ENCODE measurements at regions not wholly inside any gene's neighbourhood (a gene's known extent, or its start where the extent isn't known, plus 50 kb on each side); places are given as distances from the start of the nearest gene placed in this dataset.

- no peaks in the 10 kb centered on the region for H3K9me3 Mint-ChIP-seq (ENCODE audit: low read depth)
- no peak for DNase-seq
- intact Hi-C loops (cut with DNase I, micrococcal nuclease): loop anchor here (5.0 kb wide), 2 partner anchors 51 to 361 kb away; partner anchors contain the start of genes BMAL2 (in 2 of the 2) and MED21 (in 1 of the 2)
- H3K36me3 Mint-ChIP-seq (ENCODE audit: low read depth): no peaks in the 10 kb centered on the region
- CTCF ChIA-PET: interaction anchor here (0.6 to 1.1 kb wide), 4 partner anchors 33 to 272 kb away, joined by 3 to 4 read pairs (median 3); no protein-coding TSS in a partner anchor
- no peak for ATAC-seq
- POLR2A ChIA-PET: interaction anchor here (0.6 kb wide), 1 partner anchor 361 kb away, joined by 4 read pairs; the partner anchor contains the start of gene MED21
- H3K27me3 Mint-ChIP-seq: no peaks in the 10 kb centered on the region
- H3K4me1 Mint-ChIP-seq: no peaks in the 10 kb centered on the region
- no peak overlapping the region for H3K4me3 Mint-ChIP-seq
- H3K27ac Mint-ChIP-seq: no peak overlapping the region
Observed at GRCh38 chr12:27382924-27383323, 50.3 kb downstream of the BMAL2 start.

GRCh38 chr12:27383429-27384260 lies 51.0 kb downstream of the BMAL2 start:
- no peaks in the 10 kb centered on the region for H3K36me3 Mint-ChIP-seq (ENCODE audit: low read depth)
- no peaks in the 10 kb centered on the region for H3K4me1 Mint-ChIP-seq
- DNase-seq (peak; percentile 83), ATAC-seq (peak; percentile 68)
- intact Hi-C loops (cut with DNase I, micrococcal nuclease): loop anchor here (5.0 kb wide), 2 partner anchors 51 to 361 kb away; partner anchors contain the start of genes BMAL2 (in 2 of the 2) and MED21 (in 1 of the 2)
- no peak overlapping the region for H3K27ac Mint-ChIP-seq
- no peak overlapping the region for H3K4me3 Mint-ChIP-seq
- no peaks in the 10 kb centered on the region for H3K9me3 Mint-ChIP-seq (ENCODE audit: low read depth)
- ChIA-PET POLR2A (interaction anchor here (0.6 kb wide), 1 partner anchor 361 kb away, joined by 4 read pairs; the partner anchor contains the start of gene MED21), CTCF (interaction anchor here (0.7 to 1.5 kb wide), 17 partner anchors 9 to 313 kb away, joined by 3 to 9 read pairs (median 4); no protein-coding TSS in a partner anchor)
- H3K27me3 Mint-ChIP-seq: no peaks in the 10 kb centered on the region

DNA sequence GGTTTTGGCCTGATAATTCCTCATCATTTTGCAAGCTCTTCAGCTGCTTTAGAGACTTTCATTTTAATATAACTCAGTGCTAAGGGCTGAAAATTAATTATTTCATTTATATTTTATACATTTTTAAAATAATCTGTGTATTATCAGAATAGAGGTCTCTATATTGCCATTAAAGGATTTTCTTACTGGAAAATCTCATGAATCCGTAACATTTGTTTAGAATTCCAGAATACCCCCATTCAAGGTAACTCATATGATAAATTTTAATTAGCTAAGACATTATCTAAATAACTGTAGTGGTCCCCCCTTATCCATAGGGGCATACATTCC lies 51.6 kb downstream of the BMAL2 start:
- H3K27ac Mint-ChIP-seq: no peak overlapping the region
- no peak for DNase-seq
- ChIA-PET CTCF (interaction anchor here (0.7 to 1.9 kb wide), 20 partner anchors 9 to 345 kb away, joined by 3 to 9 read pairs (median 4); no protein-coding TSS in a partner anchor), POLR2A (no interaction called here)
- ATAC-seq: no peak
- no peaks in the 10 kb centered on the region for H3K27me3 Mint-ChIP-seq
- no peaks in the 10 kb centered on the region for H3K4me1 Mint-ChIP-seq
- no peaks in the 10 kb centered on the region for H3K36me3 Mint-ChIP-seq (ENCODE audit: low read depth)
- intact Hi-C loops (cut with DNase I, micrococcal nuclease): loop anchor here (5.0 kb wide), 2 partner anchors 52 to 362 kb away; partner anchors contain the start of genes BMAL2 (in 2 of the 2) and MED21 (in 1 of the 2)
- no peaks in the 10 kb centered on the region for H3K9me3 Mint-ChIP-seq (ENCODE audit: low read depth)
- no peak overlapping the region for H3K4me3 Mint-ChIP-seq

- Mint-ChIP-seq H3K4me3 (no peak overlapping the region), H3K36me3 (ENCODE audit: low read depth) (no peaks in the 10 kb centered on the region), H3K27me3 (no peaks in the 10 kb centered on the region), H3K4me1 (no peaks in the 10 kb centered on the region), H3K27ac (no peak overlapping the region), H3K9me3 (ENCODE audit: low read depth) (no peaks in the 10 kb centered on the region)
- ATAC-seq (no peak), DNase-seq (no peak)
- ChIA-PET CTCF (interaction anchor here (0.7 to 1.9 kb wide), 8 partner anchors 8 to 501 kb away, joined by 3 to 5 read pairs (median 4); no protein-coding TSS in a partner anchor), POLR2A (no interaction called here)
- intact Hi-C loops (cut with DNase I, micrococcal nuclease): no loop called here
Observed at GRCh38 chr12:27385766-27386564, 53.3 kb downstream of the BMAL2 start.

DNA sequence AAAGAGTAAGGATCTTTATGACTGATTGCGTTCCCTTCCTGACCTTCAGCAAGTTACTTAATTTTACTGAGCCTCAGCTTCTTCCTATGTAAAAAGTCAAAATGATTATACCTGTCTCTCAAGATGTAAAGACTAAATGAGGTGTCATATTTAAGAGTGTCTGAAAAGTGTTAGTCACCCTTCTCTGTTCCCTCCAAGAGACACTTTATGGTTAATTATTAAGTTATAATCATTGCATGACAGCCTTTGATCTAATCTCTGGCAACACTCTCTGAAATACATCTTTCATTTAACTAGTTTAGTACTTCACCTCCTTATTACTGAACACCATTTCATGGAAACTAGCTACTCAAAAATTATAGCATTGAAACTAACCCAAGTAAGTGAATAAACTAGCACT lies 54.8 kb downstream of the BMAL2 start:
- intact Hi-C loops (cut with DNase I, micrococcal nuclease): no loop called here
- Mint-ChIP-seq H3K4me1 (no peaks in the 10 kb centered on the region), H3K27me3 (no peaks in the 10 kb centered on the region), H3K27ac (no peak overlapping the region), H3K36me3 (ENCODE audit: low read depth) (no peaks in the 10 kb centered on the region), H3K4me3 (no peak overlapping the region), H3K9me3 (ENCODE audit: low read depth) (no peaks in the 10 kb centered on the region)
- no peak for ATAC-seq
- POLR2A ChIA-PET: interaction anchor here (0.7 kb wide), 1 partner anchor 66 kb away, joined by 7 read pairs; no protein-coding TSS in a partner anchor
- CTCF ChIA-PET: interaction anchor here (0.7 to 1.9 kb wide), 3 partner anchors 19 to 311 kb away, joined by 3 to 4 read pairs (median 3); no protein-coding TSS in a partner anchor
- DNase-seq: no peak

DNA sequence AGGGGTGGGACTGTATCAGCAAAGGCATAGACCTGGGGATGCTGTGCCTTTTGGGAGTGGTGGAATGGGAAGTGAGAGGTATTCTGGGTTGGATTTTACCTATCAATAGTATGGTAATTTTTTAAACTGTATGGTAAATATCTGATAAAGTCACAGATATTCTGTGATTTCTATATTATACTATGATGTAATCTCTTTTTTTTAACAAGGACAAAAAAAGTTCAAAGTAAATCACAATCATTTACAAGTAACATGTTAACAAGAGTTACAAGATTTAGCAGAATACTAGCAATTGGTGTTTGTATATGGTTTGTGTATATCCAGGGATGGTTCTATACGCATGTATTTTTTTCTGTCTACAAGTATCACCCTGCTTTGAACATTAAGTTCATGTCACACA lies 56.0 kb downstream of the BMAL2 start:
- Mint-ChIP-seq H3K4me1 (no peaks in the 10 kb centered on the region), H3K27me3 (no peaks in the 10 kb centered on the region), H3K9me3 (ENCODE audit: low read depth) (no peaks in the 10 kb centered on the region), H3K27ac (no peak overlapping the region), H3K4me3 (no peak overlapping the region), H3K36me3 (ENCODE audit: low read depth) (no peaks in the 10 kb centered on the region)
- no peak for DNase-seq
- intact Hi-C loops (cut with DNase I, micrococcal nuclease): no loop called here
- ATAC-seq: no peak
- ChIA-PET CTCF (interaction anchor here (0.6 to 1.4 kb wide), 3 partner anchors 8 to 366 kb away, joined by 3 to 5 read pairs (median 3); partner anchors contain the start of gene MED21), POLR2A (no interaction called here)

GRCh38 chr12:27394676-27395075 lies 51.9 kb upstream of the SMCO2 start:
- Mint-ChIP-seq H3K9me3 (ENCODE audit: low read depth) (no peaks in the 10 kb centered on the region), H3K4me3 (no peak overlapping the region), H3K27ac (no peak overlapping the region), H3K4me1 (no peaks in the 10 kb centered on the region), H3K27me3 (peaks cover 4% of the 10 kb centered on the region), H3K36me3 (ENCODE audit: low read depth) (no peaks in the 10 kb centered on the region)
- ATAC-seq: no peak
- ChIA-PET POLR2A (interaction anchor here (0.6 kb wide), 1 partner anchor 129 kb away, joined by 3 read pairs; no protein-coding TSS in a partner anchor), CTCF (interaction anchor here (0.7 kb wide), 1 partner anchor 10 kb away, joined by 3 read pairs; no protein-coding TSS in a partner anchor)
- intact Hi-C loops (cut with DNase I, micrococcal nuclease): no loop called here
- DNase-seq: no peak

DNA sequence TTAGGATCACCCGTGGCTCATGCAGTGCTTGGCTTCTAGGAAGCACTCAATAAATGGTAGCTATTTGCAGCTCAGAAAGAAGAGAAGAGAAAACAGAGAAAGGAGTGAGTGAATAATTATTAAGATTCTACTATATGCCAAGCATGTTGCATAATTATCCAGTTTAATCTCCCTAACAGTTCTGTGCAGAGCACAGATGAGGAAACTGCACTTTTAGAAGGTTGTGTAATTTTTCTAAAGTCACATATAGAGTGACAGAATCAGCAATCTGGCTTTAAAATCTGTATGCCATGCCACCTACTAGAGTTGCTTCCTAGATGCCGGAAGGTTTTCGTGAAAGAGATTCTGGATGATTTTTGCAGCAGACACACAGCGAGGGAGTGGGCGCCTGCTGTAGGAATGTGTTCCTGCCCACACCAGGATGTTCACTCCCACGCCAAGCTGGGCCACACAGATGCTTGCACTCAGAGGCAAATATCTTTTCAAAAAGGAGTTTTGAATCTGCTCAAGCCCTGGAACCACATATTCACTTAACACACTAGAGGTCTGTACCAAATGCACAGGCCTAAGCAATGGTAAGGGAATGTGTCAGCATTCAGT lies 50.2 kb upstream of the SMCO2 start:
- Mint-ChIP-seq H3K4me3 (no peak overlapping the region), H3K36me3 (ENCODE audit: low read depth) (no peaks in the 10 kb centered on the region), H3K27me3 (peaks cover 4% of the 10 kb centered on the region), H3K27ac (no peak overlapping the region), H3K4me1 (no peaks in the 10 kb centered on the region), H3K9me3 (ENCODE audit: low read depth) (no peaks in the 10 kb centered on the region)
- CTCF ChIA-PET: no interaction called here
- ATAC-seq (no peak), DNase-seq (no peak)
- POLR2A ChIA-PET: no interaction called here
- intact Hi-C loops (cut with DNase I, micrococcal nuclease): no loop called here
